Esophagus muscularis mucosa (tissue), 4 donors: ENCODE measurements at regions not wholly inside any gene's neighbourhood (a gene's known extent, or its start where the extent isn't known, plus 50 kb on each side); places are given as distances from the start of the nearest gene placed in this dataset.

Experiments
- CTCF ChIP-seq, 3 experiments: fragments of 200-600 bp in 2 of 3; fragments of 450-650 bp in 1 of 3; sonication (generic) in 2 of 3; IDR thresholded peaks; one replicate each; pipeline ENCODE4 v1.5.1; 2017 to 2019; ENCODE audit warnings: antibody characterized with exemption in 3 of 3, mild to moderate bottlenecking in 2 of 3, moderate library complexity in 1 of 3
- EP300 ChIP-seq: sonication (generic); formaldehyde crosslinking; IDR thresholded peaks from one replicate; pipeline ENCODE4 v1.6.1; 2017; ENCODE audit warnings: antibody characterized with exemption
- POLR2AphosphoS5 ChIP-seq, 2 donors: sonication (generic); formaldehyde crosslinking; IDR thresholded peaks; one replicate each; pipeline ENCODE4 v1.6.1; 2017; ENCODE audit warnings: antibody characterized with exemption in 2 of 2

DNA sequence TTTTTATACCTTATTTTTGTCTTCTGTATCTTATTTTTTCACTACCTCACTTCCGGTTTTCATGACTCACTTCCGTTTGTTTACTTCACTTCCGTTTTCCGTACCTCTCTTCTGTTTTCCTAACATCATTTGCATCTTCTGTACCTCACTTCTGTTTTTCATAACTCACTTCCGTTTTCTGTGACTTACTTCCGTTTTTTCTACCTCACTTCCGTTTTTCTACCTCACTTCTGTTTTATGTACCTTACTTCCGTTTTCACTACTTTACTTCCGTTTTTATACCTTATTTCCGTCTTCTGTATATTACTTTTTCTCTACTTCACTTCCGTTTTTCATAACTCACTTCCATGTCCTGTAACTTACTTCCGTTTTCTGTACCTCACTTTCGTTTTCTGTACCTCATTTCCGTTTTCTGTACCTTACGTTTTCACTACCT is 492.5 kb upstream of the AKR1E2 start:
- TF ChIP-seq CTCF (IDR thresholded peaks at IDR 0.05) (no peak), EP300 (no peak), POLR2AphosphoS5 (IDR thresholded peaks at IDR 0.05) (no peak)
